ENCODE measurements at regions not wholly inside any gene's neighbourhood (a gene's known extent, or its start where the extent isn't known, plus 50 kb on each side); places are given as distances from the start of the nearest gene placed in this dataset.

- no peaks in the 10 kb centered on the region for H3K36me3 ChIP-seq (replicated peaks in 1 of 2; ENCODE audit: control insufficient read depth in 1 of 2, insufficient read depth in 2 of 2, low read length in 1 of 2)
- H3K9me2 ChIP-seq: no peaks in the 10 kb centered on the region
- no peaks in the 10 kb centered on the region for H3K9me3 ChIP-seq
- no peak overlapping the region for H2AFZ ChIP-seq (ENCODE audit: low read depth)
- ChIA-PET POLR2A (no interaction called here), CTCF (no interaction called here)
- H3K27me3 ChIP-seq (ENCODE audit: insufficient read depth): no peaks in the 10 kb centered on the region
- no peaks in the 10 kb centered on the region for H4K20me1 ChIP-seq (ENCODE audit: insufficient read depth)
- no peaks in the 10 kb centered on the region for H3K79me2 ChIP-seq (ENCODE audit: insufficient read depth)
- no peak overlapping the region for H3K4me2 ChIP-seq
- TF ChIP-seq EZH2phosphoT487 (IDR thresholded peaks at IDR 0.05; ENCODE audit: borderline replicate concordance, low read depth) (no peak), TEAD4 (IDR thresholded peaks at IDR 0.05; ENCODE audit: borderline replicate concordance, insufficient read depth) (no peak), USF2 (IDR thresholded peaks at IDR 0.05; ENCODE audit: borderline replicate concordance, low read depth, low read length) (no peak), RFX5 (IDR thresholded peaks at IDR 0.05; ENCODE audit: low read length) (no peak), RCOR1 (IDR thresholded peaks at IDR 0.05; ENCODE audit: low read length) (no peak), CHD2 (IDR thresholded peaks at IDR 0.05; ENCODE audit: low read length, partially characterized antibody) (no peak), GABPA (IDR thresholded peaks at IDR 0.05; ENCODE audit: low read depth) (no peak), JUND (IDR thresholded peaks at IDR 0.05) (no peak)
- no peak overlapping the region for H3K27ac ChIP-seq (ENCODE audit: low read depth in 2 of 2, low read length in 1 of 2)
- no peak overlapping the region for H3K4me3 ChIP-seq (ENCODE audit: low read depth in 2 of 2, low read length in 1 of 2)
- WGBS (ENCODE audit: low lambda C conversion rate): 3% methylated on average over 1 of the region's 1 CpG
- DNase-seq: no peak
- no peaks in the 10 kb centered on the region for H3K4me1 ChIP-seq (ENCODE audit: control insufficient read depth in 1 of 2, insufficient read depth in 2 of 2, low read depth in 1 of 2, low read length in 1 of 2)
- no peak overlapping the region for H3K9ac ChIP-seq
- H3F3A ChIP-seq (replicated peaks; ENCODE audit: insufficient read depth): no peaks in the 10 kb centered on the region
These were observed 401.2 kb upstream of the EPHA7 start for GRCh38 chr6:93820465-93821082.

DNA sequence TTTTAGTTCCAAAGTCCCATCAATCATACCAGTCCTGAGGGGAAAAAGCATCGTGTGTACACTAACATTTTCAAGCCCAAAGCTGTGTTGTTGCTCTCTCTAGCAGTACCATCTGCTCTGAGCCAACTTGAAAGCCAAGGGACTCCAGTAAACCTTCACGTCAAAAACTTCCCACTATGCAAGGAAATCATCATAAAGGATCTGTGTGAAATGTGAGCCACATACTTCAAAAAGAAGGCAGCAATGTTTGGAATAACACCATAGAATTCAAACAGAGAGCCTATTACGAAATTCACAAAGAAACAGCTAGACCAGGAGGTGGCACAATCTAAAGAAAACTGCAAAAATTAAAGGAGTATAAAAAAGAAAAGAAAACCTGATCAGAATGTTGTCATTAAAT lies 399.8 kb upstream of the EPHA7 start:
- Histone ChIP-seq H3K9me3 (no peaks in the 10 kb centered on the region), H3K27ac (ENCODE audit: low read depth in 2 of 2, low read length in 1 of 2) (no peak overlapping the region), H3K9ac (no peak overlapping the region), H4K20me1 (ENCODE audit: insufficient read depth) (no peaks in the 10 kb centered on the region), H3K79me2 (ENCODE audit: insufficient read depth) (no peaks in the 10 kb centered on the region), H2AFZ (ENCODE audit: low read depth) (no peak overlapping the region), H3K9me2 (no peaks in the 10 kb centered on the region), H3K27me3 (ENCODE audit: insufficient read depth) (no peaks in the 10 kb centered on the region), H3K4me1 (ENCODE audit: control insufficient read depth in 1 of 2, insufficient read depth in 2 of 2, low read depth in 1 of 2, low read length in 1 of 2) (no peaks in the 10 kb centered on the region), H3K4me3 (ENCODE audit: low read depth in 2 of 2, low read length in 1 of 2) (no peak overlapping the region), H3F3A (replicated peaks; ENCODE audit: insufficient read depth) (no peaks in the 10 kb centered on the region), H3K4me2 (no peak overlapping the region), H3K36me3 (replicated peaks in 1 of 2; ENCODE audit: control insufficient read depth in 1 of 2, insufficient read depth in 2 of 2, low read length in 1 of 2) (no peaks in the 10 kb centered on the region)
- 6% methylated on average over 3 of the region's 3 CpGs for WGBS (ENCODE audit: low lambda C conversion rate)
- no peak for DNase-seq
- ChIA-PET CTCF (no interaction called here), POLR2A (no interaction called here)
- TF ChIP-seq, protein P1, sequence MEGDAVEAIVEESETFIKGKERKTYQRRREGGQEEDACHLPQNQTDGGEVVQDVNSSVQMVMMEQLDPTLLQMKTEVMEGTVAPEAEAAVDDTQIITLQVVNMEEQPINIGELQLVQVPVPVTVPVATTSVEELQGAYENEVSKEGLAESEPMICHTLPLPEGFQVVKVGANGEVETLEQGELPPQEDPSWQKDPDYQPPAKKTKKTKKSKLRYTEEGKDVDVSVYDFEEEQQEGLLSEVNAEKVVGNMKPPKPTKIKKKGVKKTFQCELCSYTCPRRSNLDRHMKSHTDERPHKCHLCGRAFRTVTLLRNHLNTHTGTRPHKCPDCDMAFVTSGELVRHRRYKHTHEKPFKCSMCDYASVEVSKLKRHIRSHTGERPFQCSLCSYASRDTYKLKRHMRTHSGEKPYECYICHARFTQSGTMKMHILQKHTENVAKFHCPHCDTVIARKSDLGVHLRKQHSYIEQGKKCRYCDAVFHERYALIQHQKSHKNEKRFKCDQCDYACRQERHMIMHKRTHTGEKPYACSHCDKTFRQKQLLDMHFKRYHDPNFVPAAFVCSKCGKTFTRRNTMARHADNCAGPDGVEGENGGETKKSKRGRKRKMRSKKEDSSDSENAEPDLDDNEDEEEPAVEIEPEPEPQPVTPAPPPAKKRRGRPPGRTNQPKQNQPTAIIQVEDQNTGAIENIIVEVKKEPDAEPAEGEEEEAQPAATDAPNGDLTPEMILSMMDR (IDR thresholded peaks at IDR 0.05): no peak
- TF ChIP-seq TCF12 (IDR thresholded peaks at IDR 0.05): no peak
- TF ChIP-seq REST (IDR thresholded peaks at IDR 0.05; ENCODE audit: low read depth, low read length): no peak
- no peak for TF ChIP-seq MXI1 (IDR thresholded peaks at IDR 0.05; ENCODE audit: low read depth, low read length)
- no peak for TF ChIP-seq FOSL2 (IDR thresholded peaks at IDR 0.05; ENCODE audit: borderline replicate concordance, low read depth)
- TF ChIP-seq EP300 (IDR thresholded peaks at IDR 0.05; ENCODE audit: borderline replicate concordance in 1 of 2, low read depth in 1 of 2, low read length in 1 of 2): no peak
- TF ChIP-seq POLR2AphosphoS5 (IDR thresholded peaks at IDR 0.05; ENCODE audit: low read depth, low read length): no peak
- no peak for TF ChIP-seq TEAD4 (IDR thresholded peaks at IDR 0.05; ENCODE audit: borderline replicate concordance, insufficient read depth)
- no peak for TF ChIP-seq MEF2A (IDR thresholded peaks at IDR 0.05; ENCODE audit: borderline replicate concordance, low read depth)
- TF ChIP-seq RFX5 (IDR thresholded peaks at IDR 0.05; ENCODE audit: low read length): no peak
- TF ChIP-seq NFIC (IDR thresholded peaks at IDR 0.05; ENCODE audit: borderline replicate concordance): no peak
- TF ChIP-seq, protein P2, sequence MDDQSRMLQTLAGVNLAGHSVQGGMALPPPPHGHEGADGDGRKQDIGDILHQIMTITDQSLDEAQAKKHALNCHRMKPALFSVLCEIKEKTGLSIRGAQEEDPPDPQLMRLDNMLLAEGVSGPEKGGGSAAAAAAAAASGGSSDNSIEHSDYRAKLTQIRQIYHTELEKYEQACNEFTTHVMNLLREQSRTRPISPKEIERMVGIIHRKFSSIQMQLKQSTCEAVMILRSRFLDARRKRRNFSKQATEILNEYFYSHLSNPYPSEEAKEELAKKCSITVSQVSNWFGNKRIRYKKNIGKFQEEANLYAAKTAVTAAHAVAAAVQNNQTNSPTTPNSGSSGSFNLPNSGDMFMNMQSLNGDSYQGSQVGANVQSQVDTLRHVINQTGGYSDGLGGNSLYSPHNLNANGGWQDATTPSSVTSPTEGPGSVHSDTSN (IDR thresholded peaks at IDR 0.05): no peak
- no peak for TF ChIP-seq USF2 (IDR thresholded peaks at IDR 0.05; ENCODE audit: borderline replicate concordance, low read depth, low read length)
- no peak for TF ChIP-seq RAD21 (IDR thresholded peaks at IDR 0.05; ENCODE audit: low read length)
- no peak for TF ChIP-seq GABPA (IDR thresholded peaks at IDR 0.05; ENCODE audit: low read depth)

Measured in SK-N-SH (cell line).